Gastroesophageal sphincter (tissue), 4 donors: ENCODE measurements at regions not wholly inside any gene's neighbourhood (a gene's known extent, or its start where the extent isn't known, plus 50 kb on each side); places are given as distances from the start of the nearest gene placed in this dataset.

Source experiments
- ATAC-seq: fragments of 150-250 bp; one replicate; pipeline ENCODE4 v1.9.1; 2016; ENCODE audit warnings: mild to moderate bottlenecking, moderate library complexity
- H3K27ac ChIP-seq, 4 donors: fragments of 200-600 bp; sonication (generic) in 3 of 4; 1 replicate in 3 of 4; 2 replicates in 1 of 4; pipeline ENCODE4 v1.5.1; 2016 to 2019
- H3K27me3 ChIP-seq: fragments of 200-600 bp; sonication (generic); one replicate; pipeline ENCODE4 v1.5.1; 2019
- H3K36me3 ChIP-seq, 2 donors: fragments of 200-600 bp; sonication (generic); one replicate each; pipeline ENCODE4 v1.5.1; 2019; ENCODE audit warnings: control low read depth in 1 of 2
- H3K4me1 ChIP-seq, 3 donors: fragments of 200-600 bp; sonication (generic); 1 replicate in 2 of 3; 2 replicates in 1 of 3; pipeline ENCODE4 v1.5.1; 2016 to 2019; ENCODE audit warnings: control low read depth in 2 of 3
- H3K4me3 ChIP-seq, 2 donors: fragments of 200-600 bp; sonication (generic); one replicate each; pipeline ENCODE4 v1.5.1; 2019; ENCODE audit warnings: mild to moderate bottlenecking in 1 of 2, moderate library complexity in 1 of 2
- H3K9me3 ChIP-seq, 3 donors: fragments of 200-600 bp; sonication (generic); one replicate each; pipeline ENCODE4 v1.5.1; 2017 to 2019; ENCODE audit warnings: control low read depth in 2 of 3
- EP300 ChIP-seq: sonication (generic); formaldehyde crosslinking; IDR thresholded peaks from one replicate; pipeline ENCODE4 v1.6.1; 2017; ENCODE audit warnings: antibody characterized with exemption, mild to moderate bottlenecking
- POLR2A ChIP-seq, 2 donors: fragments of 450-650 bp; IDR thresholded peaks; one replicate each; pipeline ENCODE4 v1.6.1; 2017; ENCODE audit warnings: antibody characterized with exemption in 2 of 2, mild to moderate bottlenecking in 2 of 2, moderate library complexity in 1 of 2
- POLR2AphosphoS5 ChIP-seq: sonication (generic); formaldehyde crosslinking; IDR thresholded peaks from one replicate; pipeline ENCODE4 v1.6.1; 2017; ENCODE audit warnings: antibody characterized with exemption
- WGBS, 2 donors: methylation state at CpG; one replicate each; pipeline ENCODE4 v1.1.5; 2018; ENCODE audit warnings: low coverage in 1 of 2; 5-methylcytosine and 5-hydroxymethylcytosine counted together
- TF ChIP-seq, protein P1 (sequence below), 4 experiments: fragments of 200-600 bp in 2 of 4; fragments of 450-650 bp in 2 of 4; sonication (generic) in 1 of 4; IDR thresholded peaks; one replicate each; pipeline ENCODE4 v1.5.1; 2017 to 2019; ENCODE audit warnings: antibody characterized with exemption in 4 of 4, mild to moderate bottlenecking in 2 of 4, moderate library complexity in 2 of 4

DNA sequence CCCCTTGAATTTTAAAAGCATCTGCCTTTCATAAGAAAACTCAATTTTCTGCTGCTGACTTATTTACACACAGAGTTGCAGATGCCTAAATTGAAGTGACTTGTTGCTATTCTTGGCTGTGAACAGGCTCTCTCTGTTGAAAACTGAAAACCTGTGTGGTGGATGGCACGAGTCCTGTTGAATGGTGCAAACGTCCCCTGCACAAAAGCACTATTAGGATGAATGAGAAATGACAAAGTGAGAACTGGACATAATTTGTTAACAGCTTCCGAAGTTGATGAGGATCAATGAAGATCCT lies 201.7 kb upstream of the PREP start:
- no peak for ATAC-seq
- H3K27me3 ChIP-seq = no peaks in the 10 kb centered on the region
- no peak overlapping the region for H3K4me3 ChIP-seq
- H3K27ac ChIP-seq = peak overlapping the region; percentile 58 to 74 (median 68)
- 46 to 53% methylated on average over 3 of the region's 3 CpGs for WGBS, 2 donors
- TF ChIP-seq POLR2AphosphoS5 (no peak), EP300 (no peak), POLR2A (IDR thresholded peaks at IDR 0.05) (no peak)
- TF ChIP-seq, protein P1, sequence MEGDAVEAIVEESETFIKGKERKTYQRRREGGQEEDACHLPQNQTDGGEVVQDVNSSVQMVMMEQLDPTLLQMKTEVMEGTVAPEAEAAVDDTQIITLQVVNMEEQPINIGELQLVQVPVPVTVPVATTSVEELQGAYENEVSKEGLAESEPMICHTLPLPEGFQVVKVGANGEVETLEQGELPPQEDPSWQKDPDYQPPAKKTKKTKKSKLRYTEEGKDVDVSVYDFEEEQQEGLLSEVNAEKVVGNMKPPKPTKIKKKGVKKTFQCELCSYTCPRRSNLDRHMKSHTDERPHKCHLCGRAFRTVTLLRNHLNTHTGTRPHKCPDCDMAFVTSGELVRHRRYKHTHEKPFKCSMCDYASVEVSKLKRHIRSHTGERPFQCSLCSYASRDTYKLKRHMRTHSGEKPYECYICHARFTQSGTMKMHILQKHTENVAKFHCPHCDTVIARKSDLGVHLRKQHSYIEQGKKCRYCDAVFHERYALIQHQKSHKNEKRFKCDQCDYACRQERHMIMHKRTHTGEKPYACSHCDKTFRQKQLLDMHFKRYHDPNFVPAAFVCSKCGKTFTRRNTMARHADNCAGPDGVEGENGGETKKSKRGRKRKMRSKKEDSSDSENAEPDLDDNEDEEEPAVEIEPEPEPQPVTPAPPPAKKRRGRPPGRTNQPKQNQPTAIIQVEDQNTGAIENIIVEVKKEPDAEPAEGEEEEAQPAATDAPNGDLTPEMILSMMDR (IDR thresholded peaks at IDR 0.05) = no peak
- H3K36me3 ChIP-seq = no peaks in the 10 kb centered on the region
- H3K4me1 ChIP-seq = peaks cover 11 to 67% (median 20%) of the 10 kb centered on the region in 3 donors
- no peaks in the 10 kb centered on the region for H3K9me3 ChIP-seq

DNA sequence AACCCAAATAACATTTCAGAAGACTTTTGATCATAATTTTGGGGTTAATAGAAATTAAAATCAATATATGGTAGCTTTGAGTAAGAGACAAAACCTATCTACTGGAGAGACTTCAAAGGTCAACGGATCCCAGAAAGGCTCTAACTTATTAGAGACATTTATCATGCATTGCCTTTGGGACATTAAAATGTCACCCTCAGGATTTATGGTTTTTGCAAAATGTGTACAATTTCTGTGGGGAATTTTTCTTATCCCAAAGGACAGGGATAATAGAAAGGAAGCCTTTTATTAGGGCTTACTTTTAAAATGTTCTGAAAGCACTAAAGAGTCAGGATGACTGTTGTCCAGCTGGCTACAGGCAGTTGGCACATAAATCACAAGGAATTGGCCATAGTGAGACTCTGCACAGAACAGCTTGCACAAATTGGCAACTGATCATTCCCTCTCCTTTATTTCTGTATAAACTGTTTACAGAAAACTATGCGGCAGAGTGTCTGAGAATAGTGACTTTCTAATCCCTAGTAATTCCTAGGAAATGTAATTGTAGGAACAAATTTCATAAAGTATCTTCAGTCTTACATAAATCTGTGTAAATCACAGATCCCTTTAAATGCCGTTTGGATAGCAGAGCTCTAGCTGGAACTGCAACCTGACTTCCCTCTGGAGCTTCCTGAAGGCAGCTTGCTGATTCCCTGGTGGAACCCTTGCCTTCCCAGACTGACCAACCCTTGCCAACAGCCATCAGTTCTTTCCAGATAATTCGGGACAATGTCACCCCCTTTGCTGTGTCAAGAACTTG lies 201.1 kb upstream of the PREP start:
- peaks cover 11 to 65% (median 20%) of the 10 kb centered on the region in 3 donors for H3K4me1 ChIP-seq
- peak overlapping the region; percentile 58 to 74 (median 68) for H3K27ac ChIP-seq
- 5 to 17% methylated on average over 4 of the region's 4 CpGs for WGBS, 2 donors

DNA sequence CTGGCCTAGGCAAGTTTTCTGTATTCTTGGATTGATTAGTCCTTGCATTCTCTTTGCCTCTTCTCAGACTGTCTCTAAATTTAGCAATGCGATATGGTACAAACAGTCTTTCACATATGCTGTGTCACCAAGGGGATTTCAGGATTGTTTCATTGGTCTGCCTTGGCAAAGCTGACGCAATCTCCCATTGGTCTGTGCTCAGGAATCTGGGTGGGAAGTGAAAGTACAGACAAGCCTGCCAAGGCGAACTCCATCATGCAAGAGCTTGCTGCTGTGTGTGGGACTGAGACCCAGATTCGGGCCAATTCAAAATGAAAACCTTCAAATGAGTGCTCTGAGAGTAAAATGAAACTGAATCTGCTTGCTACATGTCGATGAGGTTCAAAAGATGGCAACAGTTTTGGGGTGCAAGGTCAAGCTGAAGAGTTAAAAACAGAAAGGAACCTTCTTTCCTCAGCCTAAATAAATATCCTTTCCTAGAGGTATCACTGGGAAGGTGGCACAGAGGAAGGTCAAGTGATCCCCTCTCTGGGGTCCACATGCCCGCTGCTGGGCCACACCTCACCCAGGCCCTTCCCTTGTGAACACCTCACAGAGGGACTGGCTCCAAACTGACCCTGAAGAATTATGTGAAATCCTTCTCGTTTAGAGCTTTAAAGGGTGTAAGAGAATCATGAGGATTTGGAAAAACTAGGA lies 198.8 kb upstream of the PREP start:
- peak overlapping the region; percentile 32 to 81 (median 74) for H3K27ac ChIP-seq
- H3K27me3 ChIP-seq = no peaks in the 10 kb centered on the region
- peak; percentile 92 for ATAC-seq
- H3K9me3 ChIP-seq = no peaks in the 10 kb centered on the region
- no peak for TF ChIP-seq POLR2A (IDR thresholded peaks at IDR 0.05)
- TF ChIP-seq, protein P1 (IDR thresholded peaks at IDR 0.05) = no peak
- peak; percentile 96 for TF ChIP-seq POLR2AphosphoS5
- WGBS, 2 donors = 21 to 56% methylated on average over 5 to 7 of the region's 7 CpGs
- H3K36me3 ChIP-seq = no peaks in the 10 kb centered on the region
- no peak overlapping the region for H3K4me3 ChIP-seq
- peaks cover 11 to 63% (median 20%) of the 10 kb centered on the region in 3 donors for H3K4me1 ChIP-seq

More for the DNA sequence above, 201.1 kb upstream of the PREP start:
- no peaks in the 10 kb centered on the region for H3K9me3 ChIP-seq
- H3K4me3 ChIP-seq = no peak overlapping the region
- H3K36me3 ChIP-seq = no peaks in the 10 kb centered on the region
- H3K27me3 ChIP-seq = no peaks in the 10 kb centered on the region
- TF ChIP-seq POLR2A (IDR thresholded peaks at IDR 0.05) (no peak), EP300 (no peak), POLR2AphosphoS5 (peak; percentile 94)
- TF ChIP-seq, protein P1 (IDR thresholded peaks at IDR 0.05) = no peak
- peak; percentile 85 for ATAC-seq

DNA sequence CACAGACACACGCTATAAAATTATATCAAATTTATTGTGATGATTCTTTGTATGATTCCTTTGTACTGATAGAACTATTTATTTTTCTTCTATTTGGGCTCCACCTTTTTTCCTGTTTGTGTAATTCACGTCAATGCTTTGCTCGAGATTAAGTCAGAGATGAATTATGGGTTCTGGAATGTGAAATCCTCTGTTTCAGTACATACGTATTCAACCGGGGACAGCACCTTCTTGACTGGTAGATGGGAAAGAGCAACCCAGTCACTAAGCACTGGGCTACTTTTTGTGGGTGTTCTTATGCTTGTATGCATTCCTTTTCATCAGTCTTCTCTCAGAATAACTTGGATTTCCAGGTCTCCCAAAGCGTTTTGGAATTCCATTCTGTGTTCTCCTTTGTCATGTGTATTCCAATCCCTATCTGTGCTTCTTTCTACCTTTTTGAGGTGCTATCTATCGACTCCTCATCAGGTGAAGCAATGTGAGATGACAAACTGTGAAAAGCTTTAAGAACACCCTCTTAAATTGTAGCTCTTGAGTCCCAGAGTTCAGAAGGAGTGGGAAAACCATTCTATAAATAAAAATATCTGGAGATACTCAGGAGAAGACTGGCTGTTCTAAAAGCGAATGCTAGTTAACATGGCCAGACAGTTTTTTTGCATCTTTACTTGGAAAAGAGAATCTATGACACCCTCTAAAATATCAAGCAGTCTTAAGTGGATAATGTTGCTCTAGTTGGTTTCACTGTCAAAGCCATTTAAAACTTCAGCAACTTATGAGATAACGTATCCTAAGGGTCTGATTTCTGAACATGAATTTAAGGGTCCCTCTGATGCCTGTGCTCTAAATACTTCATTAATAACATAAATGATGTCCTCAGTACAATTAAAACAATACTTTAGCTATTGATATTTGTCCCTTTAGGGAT lies 197.7 kb upstream of the PREP start:
- Histone ChIP-seq H3K36me3 (no peaks in the 10 kb centered on the region), H3K27me3 (no peaks in the 10 kb centered on the region), H3K9me3 (no peaks in the 10 kb centered on the region), H3K4me1 (peaks cover 11 to 74% (median 22%) of the 10 kb centered on the region in 3 donors), H3K27ac (peak overlapping the region; percentile 32 to 81 (median 74)), H3K4me3 (no peak overlapping the region)
- 71 to 82% methylated on average over 6 to 8 of the region's 9 CpGs for WGBS, 2 donors
- no peak for ATAC-seq
- no peak for TF ChIP-seq POLR2AphosphoS5
- TF ChIP-seq, protein P1 (IDR thresholded peaks at IDR 0.05) = no peak
- no peak for TF ChIP-seq POLR2A (IDR thresholded peaks at IDR 0.05)
- TF ChIP-seq EP300 = no peak
